ENCODE measurements at regions not wholly inside any gene's neighbourhood (a gene's known extent, or its start where the extent isn't known, plus 50 kb on each side); places are given as distances from the start of the nearest gene placed in this dataset.

DNA sequence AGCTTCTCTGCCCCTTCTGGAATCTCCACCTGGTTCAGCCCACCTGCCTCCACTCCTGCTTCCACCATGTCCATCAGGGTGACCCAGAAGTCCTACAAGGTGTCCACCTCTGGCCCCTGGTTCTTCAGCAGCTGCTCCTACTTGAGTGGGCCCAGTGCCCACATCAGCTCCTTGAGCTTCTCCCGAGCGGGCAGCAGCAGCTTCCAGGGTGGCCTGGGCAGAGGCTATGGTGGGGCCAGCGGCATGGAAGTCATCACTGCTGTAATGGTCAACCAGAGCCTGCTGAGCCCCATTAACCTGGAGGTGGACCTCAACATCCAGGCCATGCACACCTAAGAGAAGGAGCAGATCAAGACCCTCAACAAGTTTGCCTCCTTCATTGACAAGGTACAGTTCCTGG, 74.4 kb upstream of the ZXDA start:
- no peak overlapping the region for H3K27ac ChIP-seq
- H3K4me3 ChIP-seq = no peak overlapping the region
- 89% methylated on average over 3 of the region's 3 CpGs; no CpG with 5 or more reads in 1 of the 2 donors for WGBS, 2 donors (ENCODE audit: low coverage in 1 of 2)
- DNase-seq = no peak
- intact Hi-C loops (cut with DNase I; ENCODE audit: low total_unique reads) (no loop called here), in situ Hi-C loops (cut with MboI; ENCODE audit: low pct_ligation_motif_present in 1 of 4, low pct_unique_long_range_greater_than_20kb in 1 of 4, low sequenced_read_pairs in 3 of 4) (no loop called here)
- H3K9me3 ChIP-seq = no peaks in the 10 kb centered on the region
- no peaks in the 10 kb centered on the region for H3K27me3 ChIP-seq
- H3K36me3 ChIP-seq = no peaks in the 10 kb centered on the region
- TF ChIP-seq CTCF (IDR thresholded peaks at IDR 0.05) (no peak), EP300 (IDR thresholded peaks at IDR 0.05; ENCODE audit: low read depth) (no peak), POLR2AphosphoS5 (IDR thresholded peaks at IDR 0.05) (no peak), POLR2A (IDR thresholded peaks at IDR 0.05) (no peak)
- no peaks in the 10 kb centered on the region for H3K4me1 ChIP-seq

DNA sequence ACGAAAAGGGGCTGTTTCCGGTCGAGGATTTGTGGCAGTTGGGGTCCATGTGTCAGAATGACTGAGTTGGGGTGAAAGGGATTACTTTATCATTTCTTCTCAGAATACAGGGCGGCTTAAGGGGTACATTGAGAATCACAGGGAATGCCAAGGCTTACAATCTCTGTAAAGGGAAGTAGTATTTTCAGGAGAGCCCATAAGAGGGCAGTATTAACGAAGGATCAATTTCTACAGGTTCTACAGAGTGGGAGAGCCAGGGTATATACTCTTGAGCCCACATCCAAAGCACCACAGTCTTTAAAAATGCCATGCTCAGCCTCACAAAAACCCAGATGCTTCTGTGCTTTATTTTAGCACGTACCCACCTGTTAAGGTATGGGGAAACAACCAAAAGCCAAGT, 67.7 kb upstream of the ZXDA start:
- DNase-seq = no peak
- intact Hi-C loops (cut with DNase I; ENCODE audit: low total_unique reads) (no loop called here), in situ Hi-C loops (cut with MboI; ENCODE audit: low pct_ligation_motif_present in 1 of 4, low pct_unique_long_range_greater_than_20kb in 1 of 4, low sequenced_read_pairs in 3 of 4) (no loop called here)
- Histone ChIP-seq H3K36me3 (no peaks in the 10 kb centered on the region), H3K4me3 (no peak overlapping the region), H3K27ac (no peak overlapping the region), H3K9me3 (no peaks in the 10 kb centered on the region), H3K27me3 (no peaks in the 10 kb centered on the region), H3K4me1 (no peaks in the 10 kb centered on the region)
- TF ChIP-seq CTCF (IDR thresholded peaks at IDR 0.05) (no peak), POLR2A (IDR thresholded peaks at IDR 0.05) (no peak), POLR2AphosphoS5 (IDR thresholded peaks at IDR 0.05) (no peak), EP300 (IDR thresholded peaks at IDR 0.05; ENCODE audit: low read depth) (no peak)
- WGBS, 2 donors (ENCODE audit: low coverage in 1 of 2) = 57% methylated on average over 6 of the region's 6 CpGs; no CpG with 5 or more reads in 1 of the 2 donors

DNA sequence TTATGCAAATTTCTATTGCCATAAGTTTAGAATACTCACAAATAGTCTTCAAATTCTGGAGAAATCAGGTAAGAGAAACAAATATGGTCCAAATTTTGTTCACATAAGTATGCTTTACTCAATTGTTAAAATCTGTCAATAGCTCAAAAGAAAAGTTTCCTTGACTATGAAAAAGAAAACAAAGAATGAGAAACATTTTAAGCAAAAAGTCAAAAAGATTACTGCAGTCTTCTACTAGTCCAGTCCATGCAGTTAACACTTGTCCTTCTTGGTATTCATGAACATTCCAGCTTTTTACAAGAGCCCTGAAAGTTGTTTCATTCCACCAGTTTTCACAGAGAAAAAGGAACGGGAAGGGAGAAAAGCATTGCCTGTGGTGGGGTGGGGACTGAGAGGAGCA, 54.7 kb upstream of the ZXDA start:
- in situ Hi-C loops (cut with MboI; ENCODE audit: low pct_ligation_motif_present in 1 of 4, low pct_unique_long_range_greater_than_20kb in 1 of 4, low sequenced_read_pairs in 3 of 4) (no loop called here), intact Hi-C loops (cut with DNase I; ENCODE audit: low total_unique reads) (no loop called here)
- 50 to 60% methylated on average over 1 of the region's 1 CpG for WGBS, 2 donors (ENCODE audit: low coverage in 1 of 2)
- no peak for DNase-seq
- H3K4me1 ChIP-seq = no peaks in the 10 kb centered on the region
- no peaks in the 10 kb centered on the region for H3K9me3 ChIP-seq
- no peaks in the 10 kb centered on the region for H3K27me3 ChIP-seq
- H3K4me3 ChIP-seq = no peak overlapping the region
- no peak overlapping the region for H3K27ac ChIP-seq
- H3K36me3 ChIP-seq = no peaks in the 10 kb centered on the region
- TF ChIP-seq CTCF (IDR thresholded peaks at IDR 0.05) = no peak
- no peak for TF ChIP-seq POLR2A (IDR thresholded peaks at IDR 0.05)
- TF ChIP-seq EP300 (IDR thresholded peaks at IDR 0.05; ENCODE audit: low read depth) = no peak
- no peak for TF ChIP-seq POLR2AphosphoS5 (IDR thresholded peaks at IDR 0.05)
